ENCODE measurements at regions not wholly inside any gene's neighbourhood (a gene's known extent, or its start where the extent isn't known, plus 50 kb on each side); places are given as distances from the start of the nearest gene placed in this dataset.

- DNase-seq, result no peak
Measured at GRCh38 chr4:125135652-125136051, 179.1 kb upstream of the FAT4 start.

- no peak for DNase-seq
Measured at GRCh38 chr4:125132729-125133128, 182.0 kb upstream of the FAT4 start.

- DNase-seq, result no peak
Measured at GRCh38 chr4:125131891-125132680, 182.7 kb upstream of the FAT4 start.

GRCh38 chr4:125125276-125125675 is 189.5 kb upstream of the FAT4 start:
- DNase-seq, result no peak

- no peak for DNase-seq
Measured at GRCh38 chr4:125123570-125124109, 191.1 kb upstream of the FAT4 start.

GRCh38 chr4:125121581-125121980 is 193.2 kb upstream of the FAT4 start:
- DNase-seq, result no peak

GRCh38 chr4:125116431-125116830 is 198.3 kb upstream of the FAT4 start:
- no peak for DNase-seq

GRCh38 chr4:125115941-125116340 is 198.8 kb upstream of the FAT4 start:
- no peak for DNase-seq

GRCh38 chr4:125115476-125115875 is 199.3 kb upstream of the FAT4 start:
- no peak for DNase-seq

GRCh38 chr4:125112536-125112935 is 202.2 kb upstream of the FAT4 start:
- DNase-seq, result no peak

GRCh38 chr4:125111323-125111722 is 203.4 kb upstream of the FAT4 start:
- DNase-seq, result no peak

- no peak for DNase-seq
Measured at GRCh38 chr4:125105561-125105960, 209.2 kb upstream of the FAT4 start.

GRCh38 chr4:125104616-125105015 is 210.1 kb upstream of the FAT4 start:
- no peak for DNase-seq

- no peak for DNase-seq
Measured at GRCh38 chr4:125101719-125102118, 213.0 kb upstream of the FAT4 start.

- no peak for DNase-seq
Measured at GRCh38 chr4:125097729-125098128, 217.0 kb upstream of the FAT4 start.

GRCh38 chr4:125096662-125097061 is 218.1 kb upstream of the FAT4 start:
- DNase-seq, result no peak

GRCh38 chr4:125091541-125091940 is 223.2 kb upstream of the FAT4 start:
- no peak for DNase-seq

- DNase-seq, result no peak
Measured at GRCh38 chr4:125091101-125091500, 223.7 kb upstream of the FAT4 start.

GRCh38 chr4:125084608-125085007 is 230.1 kb upstream of the FAT4 start:
- DNase-seq, result no peak

GRCh38 chr4:125082729-125083417 is 231.9 kb upstream of the FAT4 start:
- no peak for DNase-seq

- DNase-seq, result no peak
Measured at GRCh38 chr4:125072269-125072668, 242.5 kb upstream of the FAT4 start.

GRCh38 chr4:125070861-125071260 is 243.9 kb upstream of the FAT4 start:
- no peak for DNase-seq

GRCh38 chr4:125062115-125063050 is 252.4 kb upstream of the FAT4 start:
- no peak for DNase-seq
